ENCODE measurements at regions not wholly inside any gene's neighbourhood (a gene's known extent, or its start where the extent isn't known, plus 50 kb on each side); places are given as distances from the start of the nearest gene placed in this dataset.

DNA sequence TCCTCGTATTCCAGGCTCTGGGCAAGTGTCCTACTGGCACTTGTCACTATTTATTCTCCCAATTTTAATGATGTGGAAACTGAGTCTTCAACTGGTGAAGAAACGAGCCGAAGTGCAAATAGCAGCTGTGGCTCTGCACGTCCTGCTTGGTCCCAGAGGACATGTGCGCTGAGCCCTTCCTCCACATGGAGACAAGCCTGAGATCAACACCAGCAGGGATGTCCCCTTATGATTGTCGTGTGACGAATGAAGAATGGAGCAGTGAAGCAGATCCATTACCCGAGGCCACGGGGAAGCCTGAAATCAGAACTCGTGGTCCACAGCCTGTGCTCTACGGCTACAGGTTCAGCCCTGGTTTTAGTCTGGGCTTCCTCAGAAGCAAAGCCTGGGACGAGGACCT, 61.0 kb downstream of the FOXL1 start:
- TF ChIP-seq POLR2A (IDR thresholded peaks at IDR 0.05), result no peak
- TF ChIP-seq, protein P1, sequence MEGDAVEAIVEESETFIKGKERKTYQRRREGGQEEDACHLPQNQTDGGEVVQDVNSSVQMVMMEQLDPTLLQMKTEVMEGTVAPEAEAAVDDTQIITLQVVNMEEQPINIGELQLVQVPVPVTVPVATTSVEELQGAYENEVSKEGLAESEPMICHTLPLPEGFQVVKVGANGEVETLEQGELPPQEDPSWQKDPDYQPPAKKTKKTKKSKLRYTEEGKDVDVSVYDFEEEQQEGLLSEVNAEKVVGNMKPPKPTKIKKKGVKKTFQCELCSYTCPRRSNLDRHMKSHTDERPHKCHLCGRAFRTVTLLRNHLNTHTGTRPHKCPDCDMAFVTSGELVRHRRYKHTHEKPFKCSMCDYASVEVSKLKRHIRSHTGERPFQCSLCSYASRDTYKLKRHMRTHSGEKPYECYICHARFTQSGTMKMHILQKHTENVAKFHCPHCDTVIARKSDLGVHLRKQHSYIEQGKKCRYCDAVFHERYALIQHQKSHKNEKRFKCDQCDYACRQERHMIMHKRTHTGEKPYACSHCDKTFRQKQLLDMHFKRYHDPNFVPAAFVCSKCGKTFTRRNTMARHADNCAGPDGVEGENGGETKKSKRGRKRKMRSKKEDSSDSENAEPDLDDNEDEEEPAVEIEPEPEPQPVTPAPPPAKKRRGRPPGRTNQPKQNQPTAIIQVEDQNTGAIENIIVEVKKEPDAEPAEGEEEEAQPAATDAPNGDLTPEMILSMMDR (IDR thresholded peaks at IDR 0.05), result no peak
